ENCODE measurements at regions not wholly inside any gene's neighbourhood (a gene's known extent, or its start where the extent isn't known, plus 50 kb on each side); places are given as distances from the start of the nearest gene placed in this dataset.

DNA sequence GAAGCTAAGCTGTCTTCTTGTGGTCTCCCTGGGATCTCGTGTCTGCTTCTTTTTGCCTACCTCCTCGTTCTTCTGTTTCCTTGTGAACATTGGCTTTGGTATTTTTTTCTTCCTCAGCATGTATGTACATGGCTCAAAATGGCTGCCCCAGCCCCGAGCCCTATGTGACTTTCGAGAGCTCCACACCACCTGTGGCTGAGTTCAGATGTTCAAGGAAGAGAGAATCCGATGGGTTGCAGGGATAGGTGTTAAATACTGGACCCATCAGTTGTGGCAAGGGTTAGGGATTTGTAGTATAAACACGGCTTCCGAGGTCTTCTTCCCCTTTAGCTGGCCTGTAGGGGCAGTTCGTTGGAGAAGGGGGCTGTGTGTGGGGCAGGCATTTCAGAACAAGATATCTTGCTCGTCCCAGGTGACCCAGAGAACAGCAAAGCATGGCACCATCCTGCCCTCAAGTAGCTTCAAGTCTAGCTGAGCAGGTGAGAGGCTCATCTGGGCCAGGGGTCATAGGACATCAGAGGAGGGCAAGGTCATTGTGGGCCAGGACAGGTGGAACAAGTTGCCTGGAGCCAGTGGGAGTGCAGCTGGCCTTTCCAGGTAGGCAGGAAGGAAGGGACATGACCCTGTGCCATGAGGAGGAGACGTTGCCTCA, 57.2 kb upstream of the COMTD1 start:
- no peak for DNase-seq (ENCODE audit: low read depth, low spot score)
- in situ Hi-C loops (cut with HindIII; ENCODE audit: low pct_unique_long_range_greater_than_20kb, low sequenced_read_pairs) = no loop called here
- POLR2A ChIA-PET = no interaction called here
- Histone ChIP-seq H3K4me3 (ENCODE audit: low read depth in 2 of 2, low read length in 2 of 2) (no peak overlapping the region), H3K27me3 (ENCODE audit: control insufficient read depth, insufficient read depth, low read length) (peaks cover 54% of the 10 kb centered on the region), H3K27ac (ENCODE audit: low read length) (no peak overlapping the region), H3K36me3 (ENCODE audit: control insufficient read depth, insufficient read depth, low read length) (no peaks in the 10 kb centered on the region), H3K4me1 (ENCODE audit: control insufficient read depth, insufficient read depth, low read length) (peaks cover 8% of the 10 kb centered on the region), H3K9me3 (ENCODE audit: control insufficient read depth, insufficient read depth, low read depth, low read length) (no peaks in the 10 kb centered on the region)
- intact Hi-C loops (cut with micrococcal nuclease; ENCODE audit: unreplicated experiment) = no loop called here
- no peak for ATAC-seq
- no peak for TF ChIP-seq TCF7L2 (IDR thresholded peaks at IDR 0.05; ENCODE audit: low read depth, low read length)
- CTCF ChIA-PET = no interaction called here
- BruUV-seq (replicated peaks) = no TSS peak

DNA sequence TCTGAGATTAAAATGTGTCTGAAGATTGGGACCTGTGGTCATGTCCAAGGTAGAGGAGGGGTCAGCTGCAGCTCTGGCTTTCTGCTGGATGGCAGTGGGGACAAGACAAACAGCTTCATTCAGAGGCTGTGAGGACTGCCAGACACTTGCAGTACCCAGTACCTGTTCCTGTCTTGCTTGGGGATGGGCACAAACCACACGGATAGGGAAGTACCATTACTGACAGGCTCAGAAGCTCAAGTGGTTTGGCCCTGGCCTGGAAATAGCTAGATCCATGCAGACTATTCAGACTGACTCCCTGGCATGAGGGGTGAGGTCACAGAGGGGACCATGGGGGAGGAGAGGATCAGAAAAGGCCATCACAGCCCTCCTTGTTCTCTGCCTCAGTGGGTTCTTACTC, 56.0 kb upstream of the COMTD1 start:
- intact Hi-C loops (cut with micrococcal nuclease; ENCODE audit: unreplicated experiment) (no loop called here), in situ Hi-C loops (cut with HindIII; ENCODE audit: low pct_unique_long_range_greater_than_20kb, low sequenced_read_pairs) (no loop called here)
- ChIA-PET POLR2A (no interaction called here), CTCF (no interaction called here)
- ATAC-seq (no peak), DNase-seq (ENCODE audit: low read depth, low spot score) (no peak)
- peaks cover 48% of the 10 kb centered on the region for H3K27me3 ChIP-seq (ENCODE audit: control insufficient read depth, insufficient read depth, low read length)
- no TSS peak for BruUV-seq (replicated peaks)
- no peak overlapping the region for H3K4me3 ChIP-seq (ENCODE audit: low read depth in 2 of 2, low read length in 2 of 2)
- peaks cover 8% of the 10 kb centered on the region for H3K4me1 ChIP-seq (ENCODE audit: control insufficient read depth, insufficient read depth, low read length)
- no peak overlapping the region for H3K27ac ChIP-seq (ENCODE audit: low read length)
- no peak for TF ChIP-seq CTCF (IDR thresholded peaks at IDR 0.05)
- TF ChIP-seq TCF7L2 (IDR thresholded peaks at IDR 0.05; ENCODE audit: low read depth, low read length) = no peak
- TF ChIP-seq POLR2AphosphoS5 (IDR thresholded peaks at IDR 0.05; ENCODE audit: low read depth, low read length) = no peak
- TF ChIP-seq SIN3A (IDR thresholded peaks at IDR 0.05; ENCODE audit: borderline replicate concordance, insufficient read depth, low read depth, low read length) = no peak
- TF ChIP-seq, protein P1, sequence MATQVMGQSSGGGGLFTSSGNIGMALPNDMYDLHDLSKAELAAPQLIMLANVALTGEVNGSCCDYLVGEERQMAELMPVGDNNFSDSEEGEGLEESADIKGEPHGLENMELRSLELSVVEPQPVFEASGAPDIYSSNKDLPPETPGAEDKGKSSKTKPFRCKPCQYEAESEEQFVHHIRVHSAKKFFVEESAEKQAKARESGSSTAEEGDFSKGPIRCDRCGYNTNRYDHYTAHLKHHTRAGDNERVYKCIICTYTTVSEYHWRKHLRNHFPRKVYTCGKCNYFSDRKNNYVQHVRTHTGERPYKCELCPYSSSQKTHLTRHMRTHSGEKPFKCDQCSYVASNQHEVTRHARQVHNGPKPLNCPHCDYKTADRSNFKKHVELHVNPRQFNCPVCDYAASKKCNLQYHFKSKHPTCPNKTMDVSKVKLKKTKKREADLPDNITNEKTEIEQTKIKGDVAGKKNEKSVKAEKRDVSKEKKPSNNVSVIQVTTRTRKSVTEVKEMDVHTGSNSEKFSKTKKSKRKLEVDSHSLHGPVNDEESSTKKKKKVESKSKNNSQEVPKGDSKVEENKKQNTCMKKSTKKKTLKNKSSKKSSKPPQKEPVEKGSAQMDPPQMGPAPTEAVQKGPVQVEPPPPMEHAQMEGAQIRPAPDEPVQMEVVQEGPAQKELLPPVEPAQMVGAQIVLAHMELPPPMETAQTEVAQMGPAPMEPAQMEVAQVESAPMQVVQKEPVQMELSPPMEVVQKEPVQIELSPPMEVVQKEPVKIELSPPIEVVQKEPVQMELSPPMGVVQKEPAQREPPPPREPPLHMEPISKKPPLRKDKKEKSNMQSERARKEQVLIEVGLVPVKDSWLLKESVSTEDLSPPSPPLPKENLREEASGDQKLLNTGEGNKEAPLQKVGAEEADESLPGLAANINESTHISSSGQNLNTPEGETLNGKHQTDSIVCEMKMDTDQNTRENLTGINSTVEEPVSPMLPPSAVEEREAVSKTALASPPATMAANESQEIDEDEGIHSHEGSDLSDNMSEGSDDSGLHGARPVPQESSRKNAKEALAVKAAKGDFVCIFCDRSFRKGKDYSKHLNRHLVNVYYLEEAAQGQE (IDR thresholded peaks at IDR 0.05; ENCODE audit: insufficient read depth in 1 of 2, low read depth in 2 of 2, low read length in 1 of 2) = no peak
- H3K9me3 ChIP-seq (ENCODE audit: control insufficient read depth, insufficient read depth, low read depth, low read length) = no peaks in the 10 kb centered on the region
- no peaks in the 10 kb centered on the region for H3K36me3 ChIP-seq (ENCODE audit: control insufficient read depth, insufficient read depth, low read length)

DNA sequence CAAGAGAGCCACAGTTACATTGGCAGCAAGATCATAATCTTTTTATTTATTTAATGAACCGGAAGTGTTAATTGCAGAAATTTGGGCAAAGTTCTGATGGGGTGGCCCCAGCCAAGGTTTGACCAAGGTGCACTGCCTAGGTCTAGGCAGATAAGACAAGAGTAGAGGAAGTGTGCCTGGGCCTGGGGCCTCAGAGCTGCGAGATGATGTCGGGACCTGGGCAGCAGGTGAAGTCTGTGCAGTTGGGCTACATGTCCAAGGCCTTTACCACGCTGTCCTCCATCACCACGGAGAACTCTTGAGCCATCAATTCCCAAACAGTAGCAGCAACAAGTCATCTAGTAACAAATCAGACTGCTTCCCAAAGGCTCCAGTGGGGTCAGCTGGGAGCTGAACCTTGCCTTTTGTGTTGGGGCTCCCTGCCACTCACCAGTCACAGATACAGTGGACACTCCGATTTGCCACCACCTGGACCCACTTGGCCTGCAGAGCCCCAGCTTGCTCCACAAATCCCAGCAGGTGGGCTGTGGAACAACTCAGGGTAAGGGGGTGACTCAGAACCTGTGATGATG, 52.5 kb upstream of the COMTD1 start:
- H3K36me3 ChIP-seq (ENCODE audit: control insufficient read depth, insufficient read depth, low read length) = no peaks in the 10 kb centered on the region
- POLR2A ChIA-PET = no interaction called here
- H3K27me3 ChIP-seq (ENCODE audit: control insufficient read depth, insufficient read depth, low read length) = peaks cover 37% of the 10 kb centered on the region
- ATAC-seq (no peak), DNase-seq (ENCODE audit: low read depth, low spot score) (no peak)
- intact Hi-C loops (cut with micrococcal nuclease; ENCODE audit: unreplicated experiment) = no loop called here
- CTCF ChIA-PET = no interaction called here
- TF ChIP-seq CTCF (IDR thresholded peaks at IDR 0.05) (no peak), SIN3A (IDR thresholded peaks at IDR 0.05; ENCODE audit: borderline replicate concordance, insufficient read depth, low read depth, low read length) (no peak), TCF7L2 (IDR thresholded peaks at IDR 0.05; ENCODE audit: low read depth, low read length) (no peak)
- TF ChIP-seq, protein P1 (IDR thresholded peaks at IDR 0.05; ENCODE audit: insufficient read depth in 1 of 2, low read depth in 2 of 2, low read length in 1 of 2) = no peak
- no peaks in the 10 kb centered on the region for H3K4me1 ChIP-seq (ENCODE audit: control insufficient read depth, insufficient read depth, low read length)
- no peak overlapping the region for H3K4me3 ChIP-seq (ENCODE audit: low read depth in 2 of 2, low read length in 2 of 2)
- H3K9me3 ChIP-seq (ENCODE audit: control insufficient read depth, insufficient read depth, low read depth, low read length) = no peaks in the 10 kb centered on the region
- H3K27ac ChIP-seq (ENCODE audit: low read length) = no peak overlapping the region
- in situ Hi-C loops (cut with HindIII; ENCODE audit: low pct_unique_long_range_greater_than_20kb, low sequenced_read_pairs) = no loop called here
- no TSS peak for BruUV-seq (replicated peaks)
